GM18520 (cell line): ENCODE measurements at regions not wholly inside any gene's neighbourhood (a gene's known extent, or its start where the extent isn't known, plus 50 kb on each side); places are given as distances from the start of the nearest gene placed in this dataset.

Source experiments
- ATAC-seq: cut with Tn5 transposase; IDR thresholded peaks from one replicate; pipeline ENCODE4 v1.9.1; 2021; ENCODE audit not compliant: unreplicated experiment

- ATAC-seq: no peak
These were observed 540.8 kb downstream of the BNC2 start for GRCh38 chr9:16329671-16330113.

DNA sequence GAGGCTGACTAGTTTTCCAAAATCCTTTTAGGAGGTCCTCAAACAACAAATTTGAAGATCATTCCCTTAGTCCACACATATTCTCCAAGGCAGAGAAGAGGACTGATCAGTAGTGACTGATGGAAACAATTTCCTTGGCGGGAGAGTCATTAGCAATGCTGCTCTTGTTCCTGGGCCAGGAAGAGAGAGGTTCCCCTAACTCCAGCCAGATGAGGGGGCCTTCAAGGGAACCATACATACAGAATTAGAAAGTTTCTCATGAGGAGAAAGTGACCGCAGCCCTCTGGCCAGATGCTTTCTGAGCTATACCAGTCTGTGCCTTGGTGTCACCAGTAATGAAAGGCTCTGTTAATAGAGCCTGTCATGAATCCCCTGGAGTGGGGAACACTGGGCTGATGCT, 539.4 kb downstream of the BNC2 start:
- no peak for ATAC-seq

- no peak for ATAC-seq
These were observed 538.9 kb downstream of the BNC2 start for GRCh38 chr9:16331527-16331926.

DNA sequence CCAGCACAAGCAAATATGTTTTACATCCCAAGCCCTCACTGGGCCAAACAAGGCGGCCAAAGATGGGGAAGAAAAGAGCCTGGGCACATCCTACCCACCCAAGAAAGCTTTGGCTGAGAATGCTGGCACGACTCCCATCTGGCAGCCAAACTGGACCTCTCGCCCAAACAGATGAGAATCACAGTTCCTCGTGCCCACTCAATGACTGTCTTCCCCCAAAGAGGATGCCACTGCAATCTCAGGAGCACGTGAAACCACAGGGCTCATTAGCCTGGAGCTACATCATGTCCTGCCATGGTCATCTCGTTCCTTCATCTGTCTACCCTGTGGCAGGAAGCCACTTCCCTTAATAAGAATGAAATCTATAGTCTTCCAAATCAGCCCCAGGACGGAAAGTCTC, 536.8 kb downstream of the BNC2 start:
- ATAC-seq: no peak

DNA sequence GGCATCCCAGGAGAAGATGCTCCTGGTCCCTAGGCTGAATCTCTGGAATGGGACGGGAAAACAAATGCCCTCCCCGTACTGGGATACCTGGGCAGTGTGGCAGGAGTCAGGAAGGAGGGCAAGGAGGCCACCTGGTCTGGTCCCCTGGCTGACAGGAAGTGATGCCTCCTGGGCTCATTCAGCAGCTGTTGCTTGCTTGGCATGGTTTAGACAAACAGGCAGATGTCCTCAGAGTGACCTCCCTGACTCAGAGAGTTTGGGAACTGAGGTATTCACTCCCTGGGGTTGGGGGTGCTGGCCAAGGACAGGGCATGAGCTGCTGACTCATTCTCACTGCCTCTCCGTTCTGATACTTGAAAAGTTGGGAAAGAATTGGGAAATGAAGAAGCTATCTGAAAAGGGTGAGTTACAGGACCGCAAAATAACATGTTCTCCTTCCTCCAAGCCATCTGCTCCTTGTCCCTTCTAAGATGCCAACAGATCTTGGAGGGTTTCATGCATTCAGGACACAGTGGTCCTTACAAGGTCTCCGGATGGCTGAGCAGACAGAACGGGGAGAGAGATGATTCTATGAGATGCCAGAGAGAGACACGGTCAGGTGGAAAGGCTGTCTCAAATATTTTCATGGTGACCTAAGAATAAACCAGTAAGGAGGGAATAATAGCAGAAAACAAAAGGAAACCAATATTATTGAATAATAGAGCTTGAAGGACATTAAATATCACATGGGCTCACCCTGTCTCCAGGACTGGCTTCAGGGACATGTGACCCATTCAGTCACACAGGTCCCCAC, 534.5 kb downstream of the BNC2 start:
- ATAC-seq: no peak

DNA sequence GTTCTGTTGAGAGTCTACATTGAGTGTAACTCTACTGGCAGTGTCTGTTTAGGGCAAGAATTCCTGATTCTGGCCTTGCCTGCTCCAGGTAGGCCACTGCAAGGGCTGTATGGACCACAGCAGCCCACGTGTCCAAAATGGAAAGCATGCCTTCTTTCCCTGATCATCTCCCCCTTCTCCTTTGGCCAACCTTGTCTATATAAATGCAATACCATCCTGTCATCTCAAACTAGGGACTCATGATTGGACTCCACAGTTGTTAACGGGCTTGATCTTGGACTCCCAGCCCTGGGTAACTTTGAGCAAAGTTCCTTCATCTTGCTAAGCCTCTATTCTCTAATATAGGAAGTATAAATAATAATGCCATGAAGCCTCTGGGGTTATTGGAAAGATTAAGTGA, 533.6 kb downstream of the BNC2 start:
- ATAC-seq: no peak

DNA sequence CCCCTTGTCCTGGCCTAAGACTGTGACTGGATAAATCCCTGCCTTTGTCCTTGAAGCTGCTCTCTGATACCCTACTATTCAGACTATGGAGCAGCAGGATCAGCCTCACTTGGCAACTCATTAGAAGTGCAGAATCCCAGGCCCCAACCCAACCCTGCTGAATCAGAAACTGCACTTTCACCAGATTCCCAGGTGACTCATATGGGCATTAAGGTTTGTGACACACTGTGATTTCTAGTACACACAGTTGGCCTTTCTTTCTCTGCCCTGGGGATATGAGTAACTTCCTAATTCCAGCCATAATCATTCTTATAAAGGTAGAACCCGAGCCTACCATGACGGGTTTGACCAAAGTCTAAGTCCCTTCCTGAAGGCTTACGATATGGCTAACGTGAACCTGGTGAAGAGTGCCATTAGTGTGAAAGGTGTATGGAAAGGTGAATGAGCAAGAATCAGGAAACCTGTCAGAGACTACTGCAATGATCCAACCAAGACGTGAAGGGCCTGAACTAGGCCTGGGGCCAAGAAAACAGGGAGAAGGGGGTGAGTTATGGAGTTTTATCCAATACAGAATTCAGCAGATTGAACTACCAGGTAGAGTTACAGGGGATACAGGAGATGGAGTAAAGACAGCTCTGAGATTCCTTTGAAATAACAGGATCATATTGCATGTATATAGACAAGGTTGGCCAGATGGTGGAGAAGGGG, 533.0 kb downstream of the BNC2 start:
- no peak for ATAC-seq

GRCh38 chr9:16341177-16341576, 529.3 kb downstream of the BNC2 start:
- no peak for ATAC-seq

- ATAC-seq: no peak
These were observed 528.0 kb downstream of the BNC2 start for GRCh38 chr9:16342246-16343020.

DNA sequence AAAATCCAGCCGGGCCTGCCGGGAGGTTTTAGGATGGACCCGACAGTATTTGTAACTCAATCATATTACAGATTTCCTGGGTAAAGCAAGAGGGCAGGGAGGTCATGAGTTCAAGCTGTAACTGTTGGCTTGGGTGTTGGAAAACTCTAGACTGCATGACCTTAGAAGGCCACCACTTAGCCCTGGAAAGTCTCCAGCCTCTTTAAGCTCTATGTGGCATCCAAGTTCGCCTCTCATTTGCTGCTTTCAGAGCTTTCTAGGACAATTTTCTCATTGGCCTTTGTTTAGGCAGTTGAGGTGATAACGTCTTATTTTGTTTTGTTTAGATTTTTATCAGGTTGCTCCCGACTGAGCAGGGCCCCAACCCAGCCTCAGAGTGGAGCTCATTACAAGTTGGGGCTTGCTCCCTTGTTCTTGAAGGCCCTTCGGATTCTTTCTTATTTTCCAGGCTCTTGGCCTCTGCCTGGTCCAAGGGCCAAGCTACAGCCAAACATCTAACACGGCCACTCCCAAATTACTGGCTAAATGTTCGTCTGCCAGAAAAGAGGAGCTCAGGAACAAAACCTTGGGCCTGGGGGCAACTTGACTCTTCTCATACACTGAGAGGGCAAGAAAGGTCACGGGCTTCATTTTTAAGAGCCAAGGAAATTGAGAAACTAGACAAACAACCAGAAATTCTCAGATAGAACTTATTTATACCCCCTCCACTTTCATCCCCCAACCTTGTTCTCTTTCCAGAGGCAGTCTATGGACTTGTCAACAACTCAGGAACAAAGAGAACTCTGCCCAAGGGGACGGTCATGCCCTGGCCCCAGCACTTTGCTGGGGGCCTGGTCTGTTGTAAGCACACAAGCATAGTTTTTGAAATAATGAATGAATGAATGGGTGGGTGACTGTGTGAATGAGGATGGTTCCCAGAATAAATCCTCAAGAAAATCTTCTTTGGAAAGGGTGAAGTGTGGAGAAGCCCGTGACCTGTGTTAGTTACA, 526.9 kb downstream of the BNC2 start:
- ATAC-seq: no peak

DNA sequence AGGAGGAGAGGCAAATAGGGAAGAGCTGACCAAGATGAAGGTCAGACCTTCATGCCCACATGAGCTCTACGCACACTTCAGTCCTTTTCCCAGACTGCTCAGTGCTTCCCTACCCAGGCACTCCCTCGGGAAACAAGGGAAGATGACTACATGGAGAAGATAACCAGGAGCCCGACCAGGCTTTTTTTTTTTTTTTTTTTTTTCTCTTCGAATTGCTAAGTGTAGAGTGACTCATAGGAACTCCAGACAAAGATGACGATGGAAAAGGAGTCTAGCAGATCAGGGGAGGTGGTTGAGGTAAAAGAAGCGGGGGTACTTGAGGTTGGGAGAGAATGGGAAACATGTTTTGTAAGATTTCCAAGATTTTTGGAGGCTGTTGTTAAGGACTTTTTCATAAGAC, 526.1 kb downstream of the BNC2 start:
- no peak for ATAC-seq

DNA sequence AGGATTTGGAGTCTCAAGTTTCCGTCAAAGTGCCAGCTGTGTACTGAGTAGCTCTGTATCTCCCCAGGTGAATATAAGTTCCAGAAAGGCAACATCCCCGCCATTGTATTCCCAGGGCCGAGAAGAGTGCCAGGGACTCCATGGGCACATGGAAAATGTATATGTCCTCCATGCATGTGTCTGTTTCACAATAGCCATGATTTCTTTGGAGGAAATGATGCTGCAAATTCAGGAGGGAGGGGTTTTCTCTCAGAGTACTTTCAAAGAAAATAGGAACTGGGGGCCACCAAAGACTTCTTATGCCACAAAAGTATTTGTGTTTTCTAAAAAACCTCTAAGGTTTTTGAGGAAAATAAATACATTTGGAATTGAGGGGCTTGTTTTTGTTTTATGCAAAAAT, 524.6 kb downstream of the BNC2 start:
- ATAC-seq: no peak

- ATAC-seq: no peak
These were observed 522.6 kb downstream of the BNC2 start for GRCh38 chr9:16347886-16348285.

- no peak for ATAC-seq
These were observed 521.9 kb downstream of the BNC2 start for GRCh38 chr9:16348531-16348930.

GRCh38 chr9:16352251-16352650, 518.2 kb downstream of the BNC2 start:
- no peak for ATAC-seq

- ATAC-seq: no peak
These were observed 517.6 kb downstream of the BNC2 start for GRCh38 chr9:16352791-16353401.

- ATAC-seq: no peak
These were observed 514.2 kb downstream of the BNC2 start for GRCh38 chr9:16356196-16356765.

GRCh38 chr9:16357828-16358227, 512.6 kb downstream of the BNC2 start:
- ATAC-seq: no peak

GRCh38 chr9:16358751-16359150, 511.7 kb downstream of the BNC2 start:
- no peak for ATAC-seq
